ENCODE measurements at regions not wholly inside any gene's neighbourhood (a gene's known extent, or its start where the extent isn't known, plus 50 kb on each side); places are given as distances from the start of the nearest gene placed in this dataset.

GRCh38 chr9:73655831-73656230 is 504.2 kb downstream of the ANXA1 start:
- Histone ChIP-seq H3K4me1 (ENCODE audit: insufficient read depth, low read length, poor library complexity, severe bottlenecking) (no peaks in the 10 kb centered on the region), H3K9me3 (ENCODE audit: insufficient read depth, low read depth, low read length) (no peaks in the 10 kb centered on the region), H2AFZ (ENCODE audit: low read length) (no peak overlapping the region), H3K4me2 (ENCODE audit: low read depth, low read length, poor library complexity, severe bottlenecking) (no peak overlapping the region), H3K27me3 (ENCODE audit: insufficient read depth, low read length, poor library complexity, severe bottlenecking) (no peaks in the 10 kb centered on the region), H3K9me2 (replicated peaks; ENCODE audit: low read depth, low read length) (no peaks in the 10 kb centered on the region), H3K9ac (ENCODE audit: low read depth, low read length, poor library complexity, severe bottlenecking) (no peak overlapping the region), H3K36me3 (ENCODE audit: insufficient read depth, low read length) (no peaks in the 10 kb centered on the region), H4K20me1 (ENCODE audit: insufficient read depth, low read length, poor library complexity, severe bottlenecking) (no peaks in the 10 kb centered on the region), H3K4me3 (ENCODE audit: low read length, poor library complexity, severe bottlenecking) (no peak overlapping the region), H3K79me2 (ENCODE audit: insufficient read depth, low read length) (no peaks in the 10 kb centered on the region), H3F3A (ENCODE audit: low read depth) (no peaks in the 10 kb centered on the region)
- TF ChIP-seq EZH2phosphoT487 (IDR thresholded peaks at IDR 0.05; ENCODE audit: borderline replicate concordance), result no peak
- TF ChIP-seq CTCF (conservative IDR thresholded peaks at IDR 0.05; ENCODE audit: low read length), result no peak

- no peaks in the 10 kb centered on the region for H3F3A ChIP-seq (ENCODE audit: low read depth)
- no peak overlapping the region for H3K4me2 ChIP-seq (ENCODE audit: low read depth, low read length, poor library complexity, severe bottlenecking)
- no peaks in the 10 kb centered on the region for H3K79me2 ChIP-seq (ENCODE audit: insufficient read depth, low read length)
- no peaks in the 10 kb centered on the region for H4K20me1 ChIP-seq (ENCODE audit: insufficient read depth, low read length, poor library complexity, severe bottlenecking)
- no peak overlapping the region for H3K4me3 ChIP-seq (ENCODE audit: low read length, poor library complexity, severe bottlenecking)
- no peaks in the 10 kb centered on the region for H3K9me3 ChIP-seq (ENCODE audit: insufficient read depth, low read depth, low read length)
- H3K27me3 ChIP-seq (ENCODE audit: insufficient read depth, low read length, poor library complexity, severe bottlenecking), result no peaks in the 10 kb centered on the region
- no peak for TF ChIP-seq EZH2phosphoT487 (IDR thresholded peaks at IDR 0.05; ENCODE audit: borderline replicate concordance)
- no peak for TF ChIP-seq CTCF (conservative IDR thresholded peaks at IDR 0.05; ENCODE audit: low read length)
- H2AFZ ChIP-seq (ENCODE audit: low read length), result no peak overlapping the region
- no peaks in the 10 kb centered on the region for H3K9me2 ChIP-seq (replicated peaks; ENCODE audit: low read depth, low read length)
- no peaks in the 10 kb centered on the region for H3K4me1 ChIP-seq (ENCODE audit: insufficient read depth, low read length, poor library complexity, severe bottlenecking)
- H3K9ac ChIP-seq (ENCODE audit: low read depth, low read length, poor library complexity, severe bottlenecking), result no peak overlapping the region
- H3K36me3 ChIP-seq (ENCODE audit: insufficient read depth, low read length), result no peaks in the 10 kb centered on the region
These were observed 513.6 kb downstream of the ANXA1 start for GRCh38 chr9:73665253-73665652.

GRCh38 chr9:73667749-73668148 is 516.1 kb downstream of the ANXA1 start:
- Histone ChIP-seq H3K36me3 (ENCODE audit: insufficient read depth, low read length) (no peaks in the 10 kb centered on the region), H3K9me3 (ENCODE audit: insufficient read depth, low read depth, low read length) (no peaks in the 10 kb centered on the region), H4K20me1 (ENCODE audit: insufficient read depth, low read length, poor library complexity, severe bottlenecking) (no peaks in the 10 kb centered on the region), H3F3A (ENCODE audit: low read depth) (no peaks in the 10 kb centered on the region), H3K9me2 (replicated peaks; ENCODE audit: low read depth, low read length) (no peaks in the 10 kb centered on the region), H3K4me2 (ENCODE audit: low read depth, low read length, poor library complexity, severe bottlenecking) (no peak overlapping the region), H3K79me2 (ENCODE audit: insufficient read depth, low read length) (no peaks in the 10 kb centered on the region), H3K9ac (ENCODE audit: low read depth, low read length, poor library complexity, severe bottlenecking) (no peak overlapping the region), H3K4me3 (ENCODE audit: low read length, poor library complexity, severe bottlenecking) (no peak overlapping the region), H3K4me1 (ENCODE audit: insufficient read depth, low read length, poor library complexity, severe bottlenecking) (no peaks in the 10 kb centered on the region), H2AFZ (ENCODE audit: low read length) (no peak overlapping the region), H3K27me3 (ENCODE audit: insufficient read depth, low read length, poor library complexity, severe bottlenecking) (no peaks in the 10 kb centered on the region)
- TF ChIP-seq EZH2phosphoT487 (IDR thresholded peaks at IDR 0.05; ENCODE audit: borderline replicate concordance), result no peak
- 0 out of 2 replicates have a peak, but pooled peaks have one; percentile 11 for TF ChIP-seq CTCF (conservative IDR thresholded peaks at IDR 0.05; ENCODE audit: low read length)

All from Loucy (cell line).